ENCODE measurements at regions not wholly inside any gene's neighbourhood (a gene's known extent, or its start where the extent isn't known, plus 50 kb on each side); places are given as distances from the start of the nearest gene placed in this dataset.

DNA sequence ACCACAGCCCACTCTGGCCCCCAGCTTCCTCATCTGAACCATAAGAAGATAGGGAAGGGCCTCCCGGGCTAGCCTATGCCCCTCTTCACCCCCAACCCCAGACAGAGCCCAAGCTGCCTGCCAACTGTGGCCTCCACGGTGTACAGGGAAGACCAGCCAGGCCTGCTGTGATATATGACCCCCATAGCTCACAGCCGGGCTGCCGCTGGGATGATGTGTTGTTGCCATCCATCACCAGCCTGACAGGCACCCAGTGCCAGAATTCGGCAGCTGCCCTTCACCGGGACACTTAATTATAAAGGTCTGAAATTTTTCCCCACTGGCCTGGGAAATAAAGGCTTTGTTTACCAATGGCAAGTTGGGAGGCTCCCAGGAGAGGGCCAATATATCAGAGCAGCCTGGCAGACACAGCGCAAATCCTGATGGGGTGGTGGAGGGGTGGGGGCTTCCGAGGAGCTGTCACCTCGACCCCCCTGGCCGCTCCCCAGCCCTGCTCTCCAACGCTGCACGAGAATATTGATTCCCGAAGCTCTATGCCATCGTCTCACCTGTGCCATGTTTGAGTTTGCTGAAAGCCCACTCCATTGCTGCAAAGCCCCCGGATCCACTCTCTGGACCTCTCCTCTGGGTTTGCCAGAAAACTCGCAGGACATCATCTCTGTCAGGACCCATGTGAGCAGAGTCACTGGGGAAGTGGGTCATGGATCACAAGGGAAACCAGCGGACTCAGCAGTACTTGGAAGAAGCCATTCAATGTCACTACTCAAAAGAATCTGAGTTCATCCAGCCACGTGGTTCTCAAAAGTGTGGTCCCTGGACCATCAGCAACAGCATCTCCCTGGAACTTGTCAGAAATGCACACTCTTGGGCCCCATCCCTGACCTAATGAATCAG, 296.9 kb downstream of the MN1 start:
- TF ChIP-seq, protein P1, sequence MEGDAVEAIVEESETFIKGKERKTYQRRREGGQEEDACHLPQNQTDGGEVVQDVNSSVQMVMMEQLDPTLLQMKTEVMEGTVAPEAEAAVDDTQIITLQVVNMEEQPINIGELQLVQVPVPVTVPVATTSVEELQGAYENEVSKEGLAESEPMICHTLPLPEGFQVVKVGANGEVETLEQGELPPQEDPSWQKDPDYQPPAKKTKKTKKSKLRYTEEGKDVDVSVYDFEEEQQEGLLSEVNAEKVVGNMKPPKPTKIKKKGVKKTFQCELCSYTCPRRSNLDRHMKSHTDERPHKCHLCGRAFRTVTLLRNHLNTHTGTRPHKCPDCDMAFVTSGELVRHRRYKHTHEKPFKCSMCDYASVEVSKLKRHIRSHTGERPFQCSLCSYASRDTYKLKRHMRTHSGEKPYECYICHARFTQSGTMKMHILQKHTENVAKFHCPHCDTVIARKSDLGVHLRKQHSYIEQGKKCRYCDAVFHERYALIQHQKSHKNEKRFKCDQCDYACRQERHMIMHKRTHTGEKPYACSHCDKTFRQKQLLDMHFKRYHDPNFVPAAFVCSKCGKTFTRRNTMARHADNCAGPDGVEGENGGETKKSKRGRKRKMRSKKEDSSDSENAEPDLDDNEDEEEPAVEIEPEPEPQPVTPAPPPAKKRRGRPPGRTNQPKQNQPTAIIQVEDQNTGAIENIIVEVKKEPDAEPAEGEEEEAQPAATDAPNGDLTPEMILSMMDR (IDR thresholded peaks at IDR 0.05) = no peak
- TF ChIP-seq EP300 (IDR thresholded peaks at IDR 0.05) = no peak
- no peak for TF ChIP-seq POLR2A (IDR thresholded peaks at IDR 0.05)
- intact Hi-C loops (cut with DNase I; ENCODE audit: low total_unique reads) = no loop called here
- no peak overlapping the region for H3K4me3 ChIP-seq
- no peaks in the 10 kb centered on the region for H3K27me3 ChIP-seq
- DNase-seq = no peak
- H3K4me1 ChIP-seq = peaks cover 0 to 14% (median 8%) of the 10 kb centered on the region in 4 donors
- peaks cover 0 to 4% (median 0%) of the 10 kb centered on the region in 4 donors for H3K9me3 ChIP-seq
- WGBS, 5 donors = 62 to 73% (median 68%) methylated on average over 12 to 18 of the region's 18 CpGs
- no peaks in the 10 kb centered on the region for H3K36me3 ChIP-seq
- no peak overlapping the region for H3K27ac ChIP-seq

DNA sequence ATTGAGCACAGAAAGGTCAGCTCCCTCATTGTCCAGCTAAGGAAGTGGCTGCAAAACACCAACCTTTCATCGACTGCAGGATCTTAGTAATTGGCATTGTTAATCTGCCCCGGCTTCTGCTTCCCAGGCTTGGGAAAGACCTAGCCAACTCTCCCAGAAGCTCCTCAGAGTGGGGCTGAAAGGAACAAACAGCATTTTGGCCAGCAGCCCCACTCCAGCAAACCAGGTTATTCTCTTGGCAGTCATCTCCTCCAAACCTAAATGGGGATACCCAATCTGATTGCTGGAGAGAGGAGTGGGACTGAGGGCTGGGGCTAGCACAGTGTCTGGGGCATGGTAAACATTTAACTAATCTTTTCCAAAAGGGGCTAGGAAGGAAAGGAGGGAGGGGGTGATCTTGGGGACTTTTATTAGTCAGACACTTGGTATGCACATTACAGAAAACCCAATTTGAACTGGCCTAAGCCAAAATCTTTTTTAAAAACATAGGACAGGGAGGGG, 294.4 kb downstream of the MN1 start:
- Histone ChIP-seq H3K4me1 (peaks cover 5 to 20% (median 10%) of the 10 kb centered on the region in 4 donors), H3K4me3 (no peak overlapping the region), H3K36me3 (no peaks in the 10 kb centered on the region), H3K9me3 (peaks cover 0 to 4% (median 0%) of the 10 kb centered on the region in 4 donors), H3K27me3 (no peaks in the 10 kb centered on the region), H3K27ac (peak overlapping the region in 1 of 5 donors; percentile 13)
- intact Hi-C loops (cut with DNase I; ENCODE audit: low total_unique reads) = no loop called here
- peak; percentile 31 to 33 for DNase-seq
- WGBS, 5 donors = 5 to 22% (median 20%) methylated on average over 2 of the region's 2 CpGs
- TF ChIP-seq, protein P1 (IDR thresholded peaks at IDR 0.05) = no peak
- TF ChIP-seq EP300 (IDR thresholded peaks at IDR 0.05) (no peak), POLR2A (IDR thresholded peaks at IDR 0.05) (no peak), POLR2AphosphoS5 (IDR thresholded peaks at IDR 0.05) (no peak)

DNA sequence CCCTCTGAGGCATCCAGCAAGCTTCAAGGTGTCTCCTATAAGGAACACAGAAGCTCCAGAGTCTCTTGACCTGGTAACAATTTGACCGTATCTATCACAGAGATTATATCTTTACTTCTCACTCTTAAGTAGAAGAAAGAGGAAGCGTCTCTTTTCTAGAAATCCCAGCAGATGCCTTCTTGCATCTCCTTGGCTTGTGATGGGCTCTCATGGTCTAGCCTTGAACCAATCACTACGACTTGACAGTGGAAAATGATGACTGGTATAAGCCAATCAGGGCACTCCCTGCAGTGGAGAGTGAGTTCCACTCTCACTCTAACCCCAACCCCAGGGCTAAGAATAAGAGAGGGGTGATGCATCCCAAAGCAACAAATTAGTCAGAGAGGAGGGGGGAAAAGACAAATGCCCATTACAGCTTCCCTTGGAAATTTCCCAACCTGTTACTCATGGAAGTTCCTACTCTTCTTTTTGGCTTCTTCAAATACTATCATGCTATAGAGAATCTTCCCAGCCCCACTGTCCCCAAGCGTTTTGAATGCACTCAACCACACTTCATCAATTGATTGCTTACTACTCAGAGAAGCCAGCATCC, 293.5 kb downstream of the MN1 start:
- no peak for DNase-seq
- peaks cover 0 to 4% (median 0%) of the 10 kb centered on the region in 4 donors for H3K9me3 ChIP-seq
- intact Hi-C loops (cut with DNase I; ENCODE audit: low total_unique reads) = no loop called here
- 81 to 89% (median 82%) methylated on average over 4 of the region's 4 CpGs for WGBS, 5 donors
- TF ChIP-seq POLR2AphosphoS5 (IDR thresholded peaks at IDR 0.05) = no peak
- no peak for TF ChIP-seq POLR2A (IDR thresholded peaks at IDR 0.05)
- TF ChIP-seq EP300 (IDR thresholded peaks at IDR 0.05) = no peak
- TF ChIP-seq, protein P1 (IDR thresholded peaks at IDR 0.05) = no peak
- no peak overlapping the region for H3K4me3 ChIP-seq
- peaks cover 6 to 29% (median 17%) of the 10 kb centered on the region in 4 donors for H3K4me1 ChIP-seq
- no peaks in the 10 kb centered on the region for H3K36me3 ChIP-seq
- no peak overlapping the region for H3K27ac ChIP-seq
- H3K27me3 ChIP-seq = no peaks in the 10 kb centered on the region

DNA sequence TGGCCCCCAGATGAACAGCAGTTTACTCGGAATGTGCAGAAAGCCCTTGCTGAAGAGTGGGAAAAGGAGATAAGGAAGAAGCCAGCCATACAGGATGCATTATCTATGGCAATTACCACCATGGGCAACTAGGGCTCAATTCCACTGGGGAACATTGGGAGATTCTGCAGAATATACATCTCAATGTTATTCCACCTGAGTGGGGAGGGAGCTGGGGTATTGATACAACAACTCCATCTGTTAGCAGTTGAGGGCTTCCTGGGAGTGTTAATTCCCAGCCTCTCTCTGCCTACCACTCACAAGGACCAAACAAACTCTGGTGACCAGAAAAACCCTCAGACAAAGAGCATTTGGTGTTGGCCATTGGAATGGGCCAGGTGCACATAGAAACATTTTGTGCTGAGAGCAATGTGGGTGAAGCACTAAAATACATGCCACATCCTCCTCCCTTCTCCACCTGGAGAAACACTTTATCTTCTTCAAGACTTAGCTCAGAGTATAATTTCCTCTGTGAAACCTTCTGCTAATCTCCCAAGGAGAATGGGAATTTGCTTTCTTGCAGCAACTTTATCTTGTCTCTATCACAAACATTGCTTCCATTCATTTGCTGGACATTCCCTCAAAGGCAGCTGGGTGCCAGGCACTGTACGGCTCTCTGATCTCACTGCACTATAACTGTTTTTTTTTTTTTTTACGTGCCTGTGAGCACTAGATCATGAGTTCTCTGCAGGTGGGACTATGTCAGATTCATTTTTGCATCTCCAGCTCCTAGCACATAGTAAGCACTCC, 292.2 kb downstream of the MN1 start:
- no peaks in the 10 kb centered on the region for H3K36me3 ChIP-seq
- intact Hi-C loops (cut with DNase I; ENCODE audit: low total_unique reads) = no loop called here
- peaks cover 0 to 4% (median 0%) of the 10 kb centered on the region in 4 donors for H3K9me3 ChIP-seq
- no peak for DNase-seq
- H3K4me1 ChIP-seq = peaks cover 6 to 29% (median 17%) of the 10 kb centered on the region in 4 donors
- no peak overlapping the region for H3K4me3 ChIP-seq
- H3K27ac ChIP-seq = no peak overlapping the region
- no peaks in the 10 kb centered on the region for H3K27me3 ChIP-seq
- no peak for TF ChIP-seq POLR2A (IDR thresholded peaks at IDR 0.05)
- TF ChIP-seq EP300 (IDR thresholded peaks at IDR 0.05) = no peak
- TF ChIP-seq POLR2AphosphoS5 (IDR thresholded peaks at IDR 0.05) = no peak
- 76 to 87% (median 82%) methylated on average over 3 of the region's 3 CpGs for WGBS, 5 donors

All from stomach (tissue), 8 donors.